ENCODE measurements at regions not wholly inside any gene's neighbourhood (a gene's known extent, or its start where the extent isn't known, plus 50 kb on each side); places are given as distances from the start of the nearest gene placed in this dataset.
A peak's percentile ranks its signal among the peaks of the same experiment; 100 is the strongest.

DNA sequence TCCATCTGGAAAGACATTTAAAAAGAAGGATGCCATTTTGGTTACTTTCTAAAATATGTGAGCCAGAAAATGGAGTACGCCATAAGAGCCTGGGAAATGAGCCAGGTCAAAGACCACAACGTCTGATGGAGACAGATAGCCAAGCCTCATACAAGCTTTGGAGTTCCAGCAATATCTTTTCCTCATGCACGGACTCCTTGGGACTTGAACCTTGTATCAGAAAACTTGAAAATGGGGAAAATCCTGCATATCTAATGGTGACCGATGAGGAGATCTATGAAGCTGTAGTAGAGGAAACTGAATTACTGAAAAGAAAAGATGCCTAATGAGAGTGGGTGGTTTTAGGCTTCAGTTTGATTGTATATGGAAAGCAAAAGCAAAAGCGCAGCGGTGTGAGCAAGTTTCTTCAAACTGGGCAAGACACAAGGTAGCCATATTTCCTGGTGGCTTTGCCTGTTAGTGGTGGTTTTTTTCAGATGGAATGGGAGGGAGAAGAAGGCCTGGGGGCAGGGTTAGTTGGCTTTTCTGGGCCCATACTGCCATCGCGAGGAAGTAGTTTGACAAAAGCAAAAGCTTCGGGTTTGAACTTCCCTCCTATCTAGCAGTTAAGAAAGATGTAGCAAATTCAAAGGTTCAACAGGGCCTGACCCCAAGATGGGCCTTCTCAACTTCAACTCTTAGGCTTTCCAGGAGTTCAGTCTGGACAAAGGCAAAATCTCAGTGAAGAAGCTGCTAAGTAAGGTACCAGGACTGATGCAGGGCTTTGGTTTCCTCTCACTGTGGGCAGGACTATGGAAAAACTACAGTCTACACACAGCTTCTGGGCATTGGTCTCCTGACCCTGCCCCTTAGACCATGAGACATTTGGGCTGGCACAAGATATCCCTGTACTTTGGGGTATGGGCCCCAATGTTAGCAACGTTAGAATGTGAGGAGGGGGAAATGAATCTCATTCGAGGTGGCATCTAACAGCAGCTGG is 210.0 kb upstream of the STK26 start:
- TF ChIP-seq, protein P1, sequence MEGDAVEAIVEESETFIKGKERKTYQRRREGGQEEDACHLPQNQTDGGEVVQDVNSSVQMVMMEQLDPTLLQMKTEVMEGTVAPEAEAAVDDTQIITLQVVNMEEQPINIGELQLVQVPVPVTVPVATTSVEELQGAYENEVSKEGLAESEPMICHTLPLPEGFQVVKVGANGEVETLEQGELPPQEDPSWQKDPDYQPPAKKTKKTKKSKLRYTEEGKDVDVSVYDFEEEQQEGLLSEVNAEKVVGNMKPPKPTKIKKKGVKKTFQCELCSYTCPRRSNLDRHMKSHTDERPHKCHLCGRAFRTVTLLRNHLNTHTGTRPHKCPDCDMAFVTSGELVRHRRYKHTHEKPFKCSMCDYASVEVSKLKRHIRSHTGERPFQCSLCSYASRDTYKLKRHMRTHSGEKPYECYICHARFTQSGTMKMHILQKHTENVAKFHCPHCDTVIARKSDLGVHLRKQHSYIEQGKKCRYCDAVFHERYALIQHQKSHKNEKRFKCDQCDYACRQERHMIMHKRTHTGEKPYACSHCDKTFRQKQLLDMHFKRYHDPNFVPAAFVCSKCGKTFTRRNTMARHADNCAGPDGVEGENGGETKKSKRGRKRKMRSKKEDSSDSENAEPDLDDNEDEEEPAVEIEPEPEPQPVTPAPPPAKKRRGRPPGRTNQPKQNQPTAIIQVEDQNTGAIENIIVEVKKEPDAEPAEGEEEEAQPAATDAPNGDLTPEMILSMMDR (IDR thresholded peaks at IDR 0.05) = peak in 5 of 6 experiments; percentile 21 to 67 (median 29)
- no peak for TF ChIP-seq POLR2A (IDR thresholded peaks at IDR 0.05)
